Mucosa of rectum (tissue), 2 donors: ENCODE measurements at regions not wholly inside any gene's neighbourhood (a gene's known extent, or its start where the extent isn't known, plus 50 kb on each side); places are given as distances from the start of the nearest gene placed in this dataset.
A peak's percentile ranks its signal among the peaks of the same experiment; 100 is the strongest.

Source experiments
- H3K27ac ChIP-seq, 2 donors: one replicate each; pipeline ENCODE4 v1.7.0; 2013; ENCODE audit warnings: inconsistent platforms in 2 of 2, low read depth in 2 of 2, low read length in 2 of 2
- H3K27me3 ChIP-seq, 2 donors: one replicate each; pipeline ENCODE4 v1.7.0; 2013; ENCODE audit warnings: low read length in 2 of 2; ENCODE audit not compliant: control insufficient read depth in 2 of 2, insufficient read depth in 2 of 2
- H3K36me3 ChIP-seq, 2 donors: one replicate each; pipeline ENCODE4 v1.7.0; 2013; ENCODE audit warnings: low read length in 2 of 2; ENCODE audit not compliant: control insufficient read depth in 2 of 2, insufficient read depth in 2 of 2
- H3K4me1 ChIP-seq, 2 donors: one replicate each; pipeline ENCODE4 v1.7.0; 2013; ENCODE audit warnings: low read length in 2 of 2, mild to moderate bottlenecking in 1 of 2; ENCODE audit not compliant: control insufficient read depth in 2 of 2, insufficient read depth in 2 of 2
- H3K4me3 ChIP-seq, 2 donors: one replicate each; pipeline ENCODE4 v1.7.0; 2013; ENCODE audit warnings: low read length in 2 of 2
- H3K9ac ChIP-seq, 2 donors: one replicate each; pipeline ENCODE4 v1.7.0; 2013; ENCODE audit warnings: low read length in 2 of 2, low read depth in 1 of 2, mild to moderate bottlenecking in 1 of 2
- H3K9me3 ChIP-seq, 2 donors: one replicate each; pipeline ENCODE4 v1.7.0; 2013; ENCODE audit warnings: low read length in 2 of 2; ENCODE audit not compliant: control insufficient read depth in 2 of 2
- donor health status: healthy.
- donor health status: Normal muscosa, but diverticular disease.

- H3K27ac ChIP-seq, result no peak overlapping the region
- H3K9ac ChIP-seq, result no peak overlapping the region
- no peaks in the 10 kb centered on the region for H3K27me3 ChIP-seq
- no peak overlapping the region for H3K4me3 ChIP-seq
- H3K9me3 ChIP-seq, result no peaks in the 10 kb centered on the region
- H3K4me1 ChIP-seq, result no peaks in the 10 kb centered on the region
- H3K36me3 ChIP-seq, result no peaks in the 10 kb centered on the region
Measured at GRCh38 chr17:77266891-77267341, 126.1 kb downstream of the SEC14L1 start.

GRCh38 chr17:77269696-77270681 is 129.2 kb downstream of the SEC14L1 start:
- Histone ChIP-seq H3K36me3 (no peaks in the 10 kb centered on the region), H3K9me3 (no peaks in the 10 kb centered on the region), H3K4me3 (no peak overlapping the region)

GRCh38 chr17:77271411-77271810 is 130.6 kb downstream of the SEC14L1 start:
- H3K9me3 ChIP-seq, result no peaks in the 10 kb centered on the region
- no peak overlapping the region for H3K4me3 ChIP-seq
- no peak overlapping the region for H3K27ac ChIP-seq
- peaks cover 0 to 3% of the 10 kb centered on the region in 2 donors for H3K27me3 ChIP-seq
- no peaks in the 10 kb centered on the region for H3K4me1 ChIP-seq
- H3K9ac ChIP-seq, result no peak overlapping the region
- H3K36me3 ChIP-seq, result no peaks in the 10 kb centered on the region

More at GRCh38 chr17:77269696-77270681, 129.2 kb downstream of the SEC14L1 start:
- Histone ChIP-seq H3K4me1 (no peaks in the 10 kb centered on the region), H3K27ac (no peak overlapping the region), H3K27me3 (no peaks in the 10 kb centered on the region), H3K9ac (no peak overlapping the region)

- Histone ChIP-seq H3K4me1 (no peaks in the 10 kb centered on the region), H3K4me3 (no peak overlapping the region), H3K36me3 (no peaks in the 10 kb centered on the region), H3K27ac (no peak overlapping the region), H3K9ac (no peak overlapping the region), H3K9me3 (no peaks in the 10 kb centered on the region), H3K27me3 (peaks cover 0 to 3% of the 10 kb centered on the region in 2 donors)
Measured at GRCh38 chr17:77273397-77274085, 132.8 kb downstream of the SEC14L1 start.

GRCh38 chr17:77274096-77274845 is 133.5 kb downstream of the SEC14L1 start:
- no peak overlapping the region for H3K27ac ChIP-seq
- no peak overlapping the region for H3K9ac ChIP-seq
- peaks cover 0 to 3% of the 10 kb centered on the region in 2 donors for H3K27me3 ChIP-seq
- no peaks in the 10 kb centered on the region for H3K4me1 ChIP-seq
- H3K4me3 ChIP-seq, result no peak overlapping the region
- no peaks in the 10 kb centered on the region for H3K36me3 ChIP-seq
- no peaks in the 10 kb centered on the region for H3K9me3 ChIP-seq

- no peaks in the 10 kb centered on the region for H3K36me3 ChIP-seq
- peak overlapping the region; percentile 52 to 62 for H3K27ac ChIP-seq
- no peaks in the 10 kb centered on the region for H3K9me3 ChIP-seq
- peak overlapping the region; percentile 32 to 69 for H3K4me3 ChIP-seq
- H3K9ac ChIP-seq, result no peak overlapping the region
- H3K27me3 ChIP-seq, result peaks cover 0 to 5% of the 10 kb centered on the region in 2 donors
- peaks cover 18 to 19% of the 10 kb centered on the region in 2 donors for H3K4me1 ChIP-seq
Measured at GRCh38 chr17:77279448-77280303, 138.9 kb downstream of the SEC14L1 start.

- Histone ChIP-seq H3K4me3 (peak overlapping the region; percentile 48 to 69), H3K4me1 (peaks cover 24% of the 10 kb centered on the region in 2 donors), H3K27ac (peak overlapping the region; percentile 52 to 62), H3K36me3 (no peaks in the 10 kb centered on the region), H3K27me3 (peaks cover 0 to 5% of the 10 kb centered on the region in 2 donors), H3K9me3 (no peaks in the 10 kb centered on the region), H3K9ac (peak overlapping the region in 1 of 2 donors; percentile 60)
Measured at GRCh38 chr17:77280304-77281121, 139.7 kb downstream of the SEC14L1 start.

- H3K9ac ChIP-seq, result peak overlapping the region; percentile 88 to 95
- peak overlapping the region; percentile 76 to 79 for H3K4me3 ChIP-seq
- peak overlapping the region; percentile 88 to 93 for H3K27ac ChIP-seq
- peaks cover 32% of the 10 kb centered on the region in 2 donors for H3K4me1 ChIP-seq
- no peaks in the 10 kb centered on the region for H3K9me3 ChIP-seq
- H3K27me3 ChIP-seq, result peaks cover 0 to 3% of the 10 kb centered on the region in 2 donors
- H3K36me3 ChIP-seq, result no peaks in the 10 kb centered on the region
Measured at GRCh38 chr17:77281122-77281903, 140.5 kb downstream of the SEC14L1 start.
